ENCODE measurements at regions not wholly inside any gene's neighbourhood (a gene's known extent, or its start where the extent isn't known, plus 50 kb on each side); places are given as distances from the start of the nearest gene placed in this dataset.
"Not testable (repeated sequence)": the region's sequence is repeated elsewhere in the genome, so short reads cannot be mapped to it uniquely, and the experiment has no call there.

DNA sequence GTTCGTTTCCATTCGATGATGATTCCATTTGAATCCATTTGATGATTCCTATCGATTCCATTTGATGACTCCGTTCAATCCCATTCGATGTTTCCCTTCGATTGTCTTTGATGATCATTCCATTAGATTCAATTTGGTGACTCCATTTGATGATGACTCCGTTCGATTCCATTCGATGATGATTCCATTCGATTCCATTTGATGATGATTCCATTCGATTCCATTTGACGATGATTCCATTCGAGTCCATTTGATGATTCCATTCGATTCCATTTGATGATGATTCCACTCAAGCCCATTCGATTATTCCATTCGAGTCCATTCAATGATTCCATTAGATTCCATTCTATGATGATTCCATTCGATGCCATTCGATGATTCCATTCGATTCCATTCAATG lies 2730.6 kb downstream of the RPIA start:
- not testable (repeated sequence) for H3K4me3 Mint-ChIP-seq; H3K36me3 Mint-ChIP-seq (ENCODE audit: insufficient read depth); DNase-seq; ATAC-seq (replicated peaks); H3K27ac Mint-ChIP-seq; H3K27me3 Mint-ChIP-seq; H3K4me1 Mint-ChIP-seq (ENCODE audit: low read depth in 2 of 2)
- H3K9me3 Mint-ChIP-seq, result peaks cover 16 to 31% of the 10 kb centered on the region in 2 donors

DNA sequence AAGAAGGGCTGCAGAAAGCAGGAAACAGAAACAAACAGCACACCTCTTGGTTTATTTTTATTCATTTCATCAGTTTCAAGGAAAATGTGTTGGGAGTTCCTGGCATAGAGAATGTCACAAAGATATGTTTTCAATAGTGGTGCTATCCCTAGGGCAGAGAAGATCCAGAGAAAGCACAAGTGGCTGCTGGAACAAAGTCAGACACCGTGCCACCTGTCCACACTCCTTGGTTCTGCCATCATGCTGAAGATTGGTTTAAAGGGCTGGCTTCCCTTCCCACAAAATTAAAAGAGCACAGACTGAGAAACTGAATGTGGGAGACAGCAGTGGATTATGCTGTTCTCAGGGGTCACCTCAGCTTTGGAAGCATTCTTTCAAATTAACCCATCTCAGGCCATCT lies 2735.7 kb downstream of the RPIA start:
- not testable (repeated sequence) for H3K27ac Mint-ChIP-seq; DNase-seq; H3K4me3 Mint-ChIP-seq; H3K4me1 Mint-ChIP-seq (ENCODE audit: low read depth in 2 of 2); ATAC-seq (replicated peaks); H3K27me3 Mint-ChIP-seq; H3K36me3 Mint-ChIP-seq (ENCODE audit: insufficient read depth)
- peaks cover 11 to 17% of the 10 kb centered on the region in 2 donors for H3K9me3 Mint-ChIP-seq

DNA sequence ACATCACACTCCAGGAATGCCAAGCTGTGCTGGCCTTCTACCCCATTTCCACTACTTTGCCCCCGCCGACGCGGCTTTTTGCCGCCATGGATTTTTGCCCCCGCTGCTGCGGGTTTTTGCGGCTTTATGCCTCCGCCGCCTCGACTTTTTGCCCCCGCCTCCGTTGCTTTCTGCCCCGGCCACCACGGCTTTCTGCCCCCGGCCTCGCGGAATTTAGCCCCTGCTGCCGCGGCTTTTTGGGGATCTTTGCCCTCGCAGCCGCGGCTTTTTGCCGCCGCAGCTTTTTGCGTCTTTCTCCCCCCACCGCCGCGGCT lies 2750.4 kb downstream of the RPIA start:
- H3K9me3 Mint-ChIP-seq; DNase-seq; H3K36me3 Mint-ChIP-seq (ENCODE audit: insufficient read depth); ATAC-seq (replicated peaks); H3K4me3 Mint-ChIP-seq; H3K4me1 Mint-ChIP-seq (ENCODE audit: low read depth in 2 of 2); H3K27ac Mint-ChIP-seq: not testable (repeated sequence)
- peaks cover 6 to 29% of the 10 kb centered on the region in 2 donors for H3K27me3 Mint-ChIP-seq

DNA sequence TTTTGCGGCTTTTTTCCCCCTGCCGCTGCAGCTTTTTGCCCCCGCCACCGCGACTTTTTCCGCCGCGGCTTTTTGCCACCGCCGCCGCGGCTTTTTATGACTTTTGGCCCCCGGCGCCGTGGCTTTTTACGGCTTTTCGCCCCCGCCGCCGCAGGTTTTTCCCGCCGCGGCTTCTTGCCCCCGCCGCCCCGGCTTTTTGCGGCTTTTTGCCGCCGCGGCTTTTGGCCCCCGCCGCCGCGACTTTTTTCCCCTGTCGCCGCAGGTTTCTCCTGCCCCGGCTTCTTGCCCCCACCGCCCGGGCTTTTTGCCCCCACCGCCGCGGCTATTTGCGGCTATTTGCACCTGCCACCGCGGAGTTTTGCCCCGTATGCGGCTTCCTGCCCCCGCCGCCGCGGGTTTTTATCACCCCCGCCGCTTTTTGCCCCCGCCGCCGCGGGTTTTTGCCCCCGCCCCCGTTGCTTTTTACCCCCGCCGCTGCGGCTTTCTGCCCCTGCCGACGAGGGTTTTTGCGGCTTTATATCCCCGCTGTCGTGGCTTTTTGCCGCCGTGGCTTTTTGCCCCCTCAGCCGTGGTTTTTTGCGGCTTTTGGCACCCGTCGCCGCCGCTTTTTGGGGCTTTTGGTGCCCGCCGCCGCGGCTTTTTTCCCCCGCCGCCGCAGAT lies 2750.9 kb downstream of the RPIA start:
- Mint-ChIP-seq H3K27ac (no peak overlapping the region), H3K27me3 (peaks cover 6 to 31% of the 10 kb centered on the region in 2 donors), H3K36me3 (ENCODE audit: insufficient read depth) (no peaks in the 10 kb centered on the region), H3K4me1 (ENCODE audit: low read depth in 2 of 2) (no peaks in the 10 kb centered on the region), H3K9me3 (peaks cover 5 to 8% of the 10 kb centered on the region in 2 donors), H3K4me3 (peak overlapping the region in 1 of 2 donors; percentile 8)
- DNase-seq (peak in 1 of 3 experiments; percentile 1), ATAC-seq (replicated peaks) (no peak)

- not testable (repeated sequence) for H3K27ac Mint-ChIP-seq; H3K36me3 Mint-ChIP-seq (ENCODE audit: insufficient read depth); H3K9me3 Mint-ChIP-seq; DNase-seq; ATAC-seq (replicated peaks); H3K4me1 Mint-ChIP-seq (ENCODE audit: low read depth in 2 of 2)
- peak overlapping the region in 1 of 2 donors; percentile 8 for H3K4me3 Mint-ChIP-seq
- peaks cover 6 to 31% of the 10 kb centered on the region in 2 donors for H3K27me3 Mint-ChIP-seq
Observed at GRCh38 chr2:91442906-91443729, 2751.6 kb downstream of the RPIA start.

- not testable (repeated sequence) for H3K4me1 Mint-ChIP-seq (ENCODE audit: low read depth in 2 of 2); DNase-seq; H3K36me3 Mint-ChIP-seq (ENCODE audit: insufficient read depth); H3K9me3 Mint-ChIP-seq; ATAC-seq (replicated peaks); H3K27ac Mint-ChIP-seq
- peaks cover 6 to 31% of the 10 kb centered on the region in 2 donors for H3K27me3 Mint-ChIP-seq
- peak overlapping the region in 1 of 2 donors; percentile 29 for H3K4me3 Mint-ChIP-seq
Observed at GRCh38 chr2:91443730-91444115, 2752.2 kb downstream of the RPIA start.

DNA sequence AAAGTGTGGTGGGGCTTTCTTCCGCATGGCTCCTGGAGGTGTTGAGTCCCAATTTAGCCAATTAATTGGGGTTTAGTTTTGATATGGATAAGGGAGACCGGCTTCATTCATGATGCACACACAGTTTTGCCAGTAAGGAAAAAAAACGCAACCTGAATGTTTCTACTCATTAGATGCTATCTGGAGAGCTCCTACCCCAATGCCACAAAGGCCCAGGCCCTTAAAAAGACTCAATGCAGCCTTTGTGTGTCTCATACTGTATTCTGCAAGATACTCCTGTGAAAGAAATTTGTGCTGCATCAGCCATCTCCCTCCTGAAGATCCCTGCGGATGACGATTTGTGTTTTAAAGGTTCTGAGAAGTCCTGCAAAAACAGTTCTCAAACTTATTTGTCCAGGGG lies 2754.2 kb downstream of the RPIA start:
- H3K36me3 Mint-ChIP-seq (ENCODE audit: insufficient read depth); H3K4me3 Mint-ChIP-seq; DNase-seq; H3K9me3 Mint-ChIP-seq; ATAC-seq (replicated peaks); H3K4me1 Mint-ChIP-seq (ENCODE audit: low read depth in 2 of 2); H3K27ac Mint-ChIP-seq: not testable (repeated sequence)
- H3K27me3 Mint-ChIP-seq, result peaks cover 6 to 31% of the 10 kb centered on the region in 2 donors

DNA sequence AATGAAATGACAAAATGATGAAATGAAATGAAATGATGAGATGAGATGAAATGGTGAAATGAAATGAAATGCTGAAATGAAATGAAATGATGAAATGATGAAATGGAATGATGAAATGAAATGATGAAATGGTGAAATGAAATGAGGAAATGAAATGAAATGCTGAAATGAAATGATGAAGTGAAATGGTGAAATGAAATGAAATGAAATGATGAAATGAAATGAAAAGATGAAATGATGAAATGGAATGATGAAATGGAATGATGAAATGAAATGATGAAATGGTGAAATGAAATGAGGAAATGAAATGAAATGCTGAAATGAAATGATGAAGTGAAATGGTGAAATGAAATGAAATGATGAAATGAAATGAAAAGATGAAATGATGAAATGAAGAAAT lies 2755.0 kb downstream of the RPIA start:
- H3K9me3 Mint-ChIP-seq; ATAC-seq (replicated peaks); H3K36me3 Mint-ChIP-seq (ENCODE audit: insufficient read depth); H3K27ac Mint-ChIP-seq; H3K4me1 Mint-ChIP-seq (ENCODE audit: low read depth in 2 of 2); H3K4me3 Mint-ChIP-seq; DNase-seq: not testable (repeated sequence)
- peaks cover 6 to 31% of the 10 kb centered on the region in 2 donors for H3K27me3 Mint-ChIP-seq

GRCh38 chr2:91446915-91447314 lies 2755.4 kb downstream of the RPIA start:
- ATAC-seq (replicated peaks), result not testable (repeated sequence)

DNA sequence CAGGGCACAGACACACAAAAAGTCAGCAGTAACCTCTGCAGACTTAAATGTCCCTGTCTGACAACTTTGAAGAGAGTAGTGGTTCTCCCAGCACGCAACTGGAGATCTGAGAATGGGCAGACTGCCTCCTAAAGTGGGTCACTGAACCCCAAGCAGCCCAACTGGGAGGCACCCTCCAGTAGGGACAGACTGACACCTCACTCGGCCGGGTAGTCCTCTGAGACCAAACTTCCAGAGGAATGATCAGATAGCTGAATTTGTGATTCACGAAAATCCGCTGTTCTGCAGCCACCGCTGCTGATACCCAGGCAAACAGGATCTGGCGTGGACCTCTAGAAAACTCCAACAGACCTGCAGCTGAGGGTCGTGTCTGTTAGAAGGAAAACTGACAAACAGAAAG lies 2756.0 kb downstream of the RPIA start:
- not testable (repeated sequence) for H3K4me3 Mint-ChIP-seq; ATAC-seq (replicated peaks); H3K27ac Mint-ChIP-seq; H3K4me1 Mint-ChIP-seq (ENCODE audit: low read depth in 2 of 2); DNase-seq; H3K9me3 Mint-ChIP-seq; H3K36me3 Mint-ChIP-seq (ENCODE audit: insufficient read depth)
- H3K27me3 Mint-ChIP-seq, result peaks cover 6 to 24% of the 10 kb centered on the region in 2 donors

More at GRCh38 chr2:91446915-91447314, 2755.4 kb downstream of the RPIA start:
- not testable (repeated sequence) for H3K36me3 Mint-ChIP-seq (ENCODE audit: insufficient read depth); H3K9me3 Mint-ChIP-seq; DNase-seq; H3K4me1 Mint-ChIP-seq (ENCODE audit: low read depth in 2 of 2); H3K27ac Mint-ChIP-seq; H3K4me3 Mint-ChIP-seq
- peaks cover 6 to 29% of the 10 kb centered on the region in 2 donors for H3K27me3 Mint-ChIP-seq

DNA sequence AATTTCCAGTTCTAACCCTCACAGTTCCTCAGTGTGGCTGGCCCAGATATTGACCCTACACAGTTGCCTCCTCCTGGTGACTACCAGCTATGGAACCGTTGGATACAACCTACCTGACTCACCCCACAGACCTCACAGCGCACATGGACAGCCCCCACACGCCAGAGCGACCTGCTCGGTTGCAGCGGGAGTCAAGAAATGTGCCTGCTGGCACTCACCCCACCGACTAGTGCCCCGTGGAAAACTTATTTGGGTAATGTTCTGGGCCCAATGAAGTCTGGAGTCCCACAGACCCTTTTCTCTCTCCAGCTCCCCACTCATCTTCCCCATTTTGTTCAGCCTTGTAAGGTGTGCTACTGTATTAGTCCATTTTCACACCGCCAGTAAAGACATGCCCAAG lies 2770.8 kb downstream of the RPIA start:
- not testable (repeated sequence) for H3K4me1 Mint-ChIP-seq (ENCODE audit: low read depth in 2 of 2); H3K4me3 Mint-ChIP-seq; ATAC-seq (replicated peaks); H3K9me3 Mint-ChIP-seq; H3K36me3 Mint-ChIP-seq (ENCODE audit: insufficient read depth); H3K27ac Mint-ChIP-seq; DNase-seq
- H3K27me3 Mint-ChIP-seq, result peaks cover 7 to 13% of the 10 kb centered on the region in 2 donors

- not testable (repeated sequence) for H3K9me3 Mint-ChIP-seq; ATAC-seq (replicated peaks); DNase-seq; H3K4me1 Mint-ChIP-seq (ENCODE audit: low read depth in 2 of 2); H3K27ac Mint-ChIP-seq; H3K4me3 Mint-ChIP-seq; H3K36me3 Mint-ChIP-seq (ENCODE audit: insufficient read depth)
- H3K27me3 Mint-ChIP-seq, result peaks cover 7 to 13% of the 10 kb centered on the region in 2 donors
Observed at GRCh38 chr2:91463007-91463406, 2771.5 kb downstream of the RPIA start.

DNA sequence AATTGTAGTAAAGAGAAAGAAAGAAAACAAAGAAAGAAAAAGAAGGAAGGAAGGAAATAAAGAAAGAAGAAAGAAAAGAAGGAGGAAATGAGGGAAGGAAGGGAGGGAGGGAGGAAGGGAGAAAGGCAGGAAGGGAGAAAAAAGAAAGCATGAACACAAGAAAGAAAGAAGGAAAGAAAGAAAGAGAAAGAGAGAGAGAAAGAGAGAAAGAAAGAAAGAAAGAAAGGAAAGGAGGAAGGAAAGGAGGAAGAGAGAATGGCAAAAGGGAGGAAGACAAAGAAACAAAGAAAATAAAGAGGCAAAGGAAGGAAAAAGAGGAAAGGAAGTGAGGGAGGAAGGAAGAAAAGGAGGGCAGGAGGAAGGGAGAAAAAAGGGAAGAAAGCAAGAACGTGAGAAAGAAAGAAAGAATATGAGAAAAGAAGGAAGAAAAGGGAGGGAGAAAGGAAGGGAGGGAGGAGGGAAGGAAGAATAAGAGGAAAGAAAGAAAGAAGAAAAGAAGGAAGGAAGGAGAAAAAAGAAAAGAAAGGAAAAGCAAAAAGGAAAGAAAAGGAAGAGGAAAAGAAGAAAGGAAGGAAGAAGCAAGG lies 2775.4 kb downstream of the RPIA start:
- H3K9me3 Mint-ChIP-seq; H3K36me3 Mint-ChIP-seq (ENCODE audit: insufficient read depth); H3K27ac Mint-ChIP-seq; ATAC-seq (replicated peaks); DNase-seq; H3K4me3 Mint-ChIP-seq; H3K4me1 Mint-ChIP-seq (ENCODE audit: low read depth in 2 of 2): not testable (repeated sequence)
- peaks cover 7 to 15% of the 10 kb centered on the region in 2 donors for H3K27me3 Mint-ChIP-seq
